ENCODE measurements at regions not wholly inside any gene's neighbourhood (a gene's known extent, or its start where the extent isn't known, plus 50 kb on each side); places are given as distances from the start of the nearest gene placed in this dataset.
A peak's percentile ranks its signal among the peaks of the same experiment; 100 is the strongest.

- DNase-seq = no peak
Measured at GRCh38 chr1:38536089-38536488, 323.5 kb downstream of the RRAGC start.

GRCh38 chr1:38534473-38534823, 325.1 kb downstream of the RRAGC start:
- DNase-seq = no peak

GRCh38 chr1:38533772-38534472, 325.6 kb downstream of the RRAGC start:
- no peak for DNase-seq

- DNase-seq = no peak
Measured at GRCh38 chr1:38530957-38531356, 328.6 kb downstream of the RRAGC start.

GRCh38 chr1:38529946-38530345, 329.6 kb downstream of the RRAGC start:
- DNase-seq = no peak

GRCh38 chr1:38529391-38529790, 330.2 kb downstream of the RRAGC start:
- DNase-seq = no peak

- peak; percentile 42 for DNase-seq
Measured at GRCh38 chr1:38528623-38529022, 330.9 kb downstream of the RRAGC start.

- DNase-seq = no peak
Measured at GRCh38 chr1:38527373-38527966, 332.1 kb downstream of the RRAGC start.

GRCh38 chr1:38526046-38526445, 333.5 kb downstream of the RRAGC start:
- no peak for DNase-seq

GRCh38 chr1:38525343-38526043, 334.1 kb downstream of the RRAGC start:
- no peak for DNase-seq

- no peak for DNase-seq
Measured at GRCh38 chr1:38524025-38524641, 335.4 kb downstream of the RRAGC start.

GRCh38 chr1:38523568-38523939, 336.0 kb downstream of the RRAGC start:
- DNase-seq = no peak

- DNase-seq = no peak
Measured at GRCh38 chr1:38522915-38523567, 336.5 kb downstream of the RRAGC start.

GRCh38 chr1:38516560-38516959, 343.0 kb downstream of the RRAGC start:
- DNase-seq = no peak

- DNase-seq = peak; percentile 57
Measured at GRCh38 chr1:38512789-38513188, 346.8 kb downstream of the RRAGC start.

- no peak for DNase-seq
Measured at GRCh38 chr1:38512024-38512767, 347.4 kb downstream of the RRAGC start.

GRCh38 chr1:38508232-38508631, 351.3 kb downstream of the RRAGC start:
- no peak for DNase-seq

GRCh38 chr1:38507563-38507962, 352.0 kb downstream of the RRAGC start:
- DNase-seq = no peak

- no peak for DNase-seq
Measured at GRCh38 chr1:38505944-38506343, 353.6 kb downstream of the RRAGC start.

- DNase-seq = no peak
Measured at GRCh38 chr1:38502758-38503157, 356.8 kb downstream of the RRAGC start.

GRCh38 chr1:38500891-38501290, 358.7 kb downstream of the RRAGC start:
- no peak for DNase-seq

GRCh38 chr1:38500352-38500751, 359.2 kb downstream of the RRAGC start:
- DNase-seq = no peak

- no peak for DNase-seq
Measured at GRCh38 chr1:38498686-38499085, 360.9 kb downstream of the RRAGC start.

Data from DMS79 treated with DMSO at 0.1 percent for 48 hours (cell line).